RWPE2 (cell line): ENCODE measurements at regions not wholly inside any gene's neighbourhood (a gene's known extent, or its start where the extent isn't known, plus 50 kb on each side); places are given as distances from the start of the nearest gene placed in this dataset.

Source experiments
- ATAC-seq: fragments of 200-7000 bp; cut with Tn5 transposase; 3 replicates; pipeline ENCODE4 v1.9.1; 2021; ENCODE audit warnings: low read depth
- DNase-seq: peaks from one replicate; pipeline ENCODE4 v3.0.0-alpha.2; 2020; ENCODE audit warnings: low spot score
- H3K27ac ChIP-seq: fragments of 450-650 bp; 2 replicates; pipeline ENCODE4 v1.5.1; 2017; ENCODE audit warnings: mild to moderate bottlenecking; ENCODE audit not compliant: poor library complexity, severe bottlenecking
- H3K27me3 ChIP-seq: fragments of 250-450 bp; sonication (Bioruptor Pico); 2 replicates; pipeline ENCODE4 v1.5.1; 2021; ENCODE audit warnings: mild to moderate bottlenecking, moderate library complexity; ENCODE audit not compliant: insufficient read depth, poor library complexity, severe bottlenecking
- H3K36me3 ChIP-seq: fragments of 250-450 bp; sonication (Bioruptor Pico); 2 replicates; pipeline ENCODE4 v1.5.1; 2020; ENCODE audit warnings: low read depth, mild to moderate bottlenecking, moderate library complexity
- H3K4me1 ChIP-seq: fragments of 250-450 bp; sonication (Bioruptor Pico); 2 replicates; pipeline ENCODE4 v1.5.1; 2021; ENCODE audit warnings: mild to moderate bottlenecking, moderate library complexity; ENCODE audit not compliant: insufficient read depth, poor library complexity, severe bottlenecking
- H3K4me3 ChIP-seq: fragments of 250-450 bp; sonication (Bioruptor Pico); 2 replicates; pipeline ENCODE4 v1.5.1; 2021; ENCODE audit warnings: mild to moderate bottlenecking, moderate library complexity; ENCODE audit not compliant: severe bottlenecking
- H3K9me3 ChIP-seq: fragments of 250-450 bp; sonication (Bioruptor Pico); 2 replicates; pipeline ENCODE4 v1.5.1; 2021; ENCODE audit warnings: mild to moderate bottlenecking, moderate library complexity; ENCODE audit not compliant: severe bottlenecking
- CTCF ChIP-seq: fragments of 450-650 bp; IDR thresholded peaks from one replicate; pipeline ENCODE4 v1.5.1; 2017; ENCODE audit warnings: mild to moderate bottlenecking, moderate library complexity; ENCODE audit not compliant: poor library complexity, severe bottlenecking

DNA sequence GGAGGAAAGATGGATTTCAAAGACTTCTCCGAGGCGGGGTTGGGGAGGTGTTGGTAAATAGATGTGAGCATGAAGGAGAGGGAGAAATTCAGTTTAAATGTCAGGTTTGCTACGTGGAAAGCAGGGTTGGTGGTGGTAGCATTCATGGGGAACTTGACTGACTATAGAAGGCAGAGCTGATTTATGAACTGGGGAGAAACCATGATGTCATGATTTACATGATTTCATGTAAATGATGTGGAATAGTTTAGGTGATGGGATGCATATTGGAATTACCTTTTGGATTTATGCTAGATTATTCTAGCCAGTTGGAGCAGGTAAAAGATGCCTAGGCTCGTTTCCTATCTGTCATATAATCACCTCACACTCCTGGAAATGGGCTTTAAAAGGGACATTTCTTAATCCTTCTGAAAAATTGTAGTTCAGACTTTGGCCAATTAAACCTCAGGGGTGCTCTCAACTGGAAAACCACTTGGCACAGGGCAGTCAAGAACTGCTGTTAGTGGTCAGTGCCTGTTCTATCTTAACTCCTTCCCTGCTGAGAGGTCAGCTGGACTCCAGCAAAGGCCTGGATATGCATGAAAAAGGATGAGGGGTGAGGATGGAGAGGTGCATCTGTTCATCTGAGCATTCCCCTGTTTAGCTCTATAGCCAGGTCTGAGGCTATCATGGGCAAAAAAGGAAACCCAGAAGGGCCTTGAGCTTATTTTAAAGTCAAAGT is 50.1 kb upstream of the BASP1 start:
- H3K36me3 ChIP-seq, result no peaks in the 10 kb centered on the region
- H3K27ac ChIP-seq, result no peak overlapping the region
- no peak for ATAC-seq
- no peak overlapping the region for H3K4me3 ChIP-seq
- no peaks in the 10 kb centered on the region for H3K27me3 ChIP-seq
- H3K9me3 ChIP-seq, result no peaks in the 10 kb centered on the region
- DNase-seq, result no peak
- H3K4me1 ChIP-seq, result no peaks in the 10 kb centered on the region
- no peak for TF ChIP-seq CTCF
